Panc1 (cell line): ENCODE measurements at regions not wholly inside any gene's neighbourhood (a gene's known extent, or its start where the extent isn't known, plus 50 kb on each side); places are given as distances from the start of the nearest gene placed in this dataset.

ENCODE experiments used
- ATAC-seq: fragments of 200-7000 bp; cut with Tn5 transposase; 2 replicates; pipeline ENCODE4 v1.9.1; 2020; ENCODE audit warnings: mild to moderate bottlenecking, moderate library complexity
- BruUV-seq: library from RNA; stranded (reverse); fragments of 400-500 nt; replicated peaks from 2 replicates; lab custom pipeline; 2021; lab: Mats Ljungman, UMichigan
- CTCF ChIA-PET: fragments of 300-600 bp; sonication (Branson Sonifier 250); formaldehyde crosslinking; loops from one replicate; lab custom pipeline; 2022; ENCODE audit warnings: antibody characterized with exemption; lab: Charles Lee
- POLR2A ChIA-PET: fragments of 300-600 bp; sonication (Branson Sonifier 250); formaldehyde crosslinking; loops from one replicate; lab custom pipeline; 2022; ENCODE audit warnings: antibody characterized with exemption; lab: Charles Lee
- DNase-seq: peaks from one replicate; pipeline ENCODE4 v3.0.0-alpha.2; 2010; ENCODE audit warnings: low read depth, low spot score
- H3K27ac ChIP-seq: 2 replicates; pipeline ENCODE4 v1.5.1; 2011; ENCODE audit warnings: mild to moderate bottlenecking, low read length, inconsistent platforms
- H3K27me3 ChIP-seq: fragments of 200-500 bp; sonication (Bioruptor generic); 2 replicates; pipeline ENCODE4 v1.6.0; 2014; ENCODE audit warnings: low read length, inconsistent platforms; ENCODE audit not compliant: control insufficient read depth, insufficient read depth
- H3K36me3 ChIP-seq: fragments of 200-500 bp; sonication (Bioruptor generic); 2 replicates; pipeline ENCODE4 v1.5.1; 2014; ENCODE audit warnings: inconsistent platforms, mild to moderate bottlenecking, low read length, moderate library complexity; ENCODE audit not compliant: control insufficient read depth, insufficient read depth
- H3K4me1 ChIP-seq: 2 replicates; pipeline ENCODE4 v1.5.1; 2011; ENCODE audit warnings: inconsistent platforms, mild to moderate bottlenecking, low read length, moderate library complexity; ENCODE audit not compliant: control insufficient read depth, insufficient read depth
- H3K4me3 ChIP-seq, 2 experiments: 2 replicates each; pipeline ENCODE4 v1.5.1; 2011 to 2012; ENCODE audit warnings: low read depth in 2 of 2, low read length in 2 of 2, mild to moderate bottlenecking in 2 of 2, inconsistent platforms in 1 of 2, moderate library complexity in 1 of 2
- H3K9me3 ChIP-seq: fragments of 200-500 bp; sonication (Bioruptor generic); 2 replicates; pipeline ENCODE4 v1.5.1; 2014; ENCODE audit warnings: low read depth, mild to moderate bottlenecking, inconsistent platforms, low read length, moderate library complexity; ENCODE audit not compliant: control insufficient read depth, insufficient read depth
- CTCF ChIP-seq: fragments of 450-650 bp; IDR thresholded peaks from 2 replicates; pipeline ENCODE4 v1.5.1; 2017; ENCODE audit warnings: mild to moderate bottlenecking
- POLR2AphosphoS5 ChIP-seq: IDR thresholded peaks from 2 replicates; pipeline ENCODE4 v1.6.1; 2012; ENCODE audit warnings: mild to moderate bottlenecking, low read depth, low read length, moderate library complexity
- REST ChIP-seq, 2 experiments: IDR thresholded peaks; 2 replicates each; pipeline ENCODE4 v1.6.1; 2011 to 2012; ENCODE audit warnings: low read depth in 2 of 2, control low read depth in 1 of 2, low read length in 1 of 2, mild to moderate bottlenecking in 1 of 2, moderate library complexity in 1 of 2; ENCODE audit not compliant: insufficient read depth in 1 of 2
- SIN3A ChIP-seq: IDR thresholded peaks from 2 replicates; pipeline ENCODE4 v1.6.1; 2012; ENCODE audit warnings: low read depth, mild to moderate bottlenecking, low read length, moderate library complexity, borderline replicate concordance; ENCODE audit not compliant: insufficient read depth
- TCF7L2 ChIP-seq: IDR thresholded peaks from 2 replicates; pipeline ENCODE4 v1.6.1; 2011; ENCODE audit warnings: mild to moderate bottlenecking, low read depth, low read length, inconsistent platforms
- in situ Hi-C: cut with HindIII; loops from 2 replicates; pipeline ENCODE4 v1.10.0; 2016; ENCODE audit warnings: low sequenced_read_pairs, low pct_unique_long_range_greater_than_20kb
- intact Hi-C: fragments of 100-400 bp; cut with micrococcal nuclease; formaldehyde crosslinking; loops from one replicate; pipeline ENCODE4 v1.10.0; 2022; ENCODE audit not compliant: unreplicated experiment

- DNase-seq: no peak
- Histone ChIP-seq H3K4me3 (no peak overlapping the region), H3K4me1 (no peaks in the 10 kb centered on the region), H3K27me3 (no peaks in the 10 kb centered on the region), H3K27ac (no peak overlapping the region), H3K36me3 (no peaks in the 10 kb centered on the region), H3K9me3 (no peaks in the 10 kb centered on the region)
- ChIA-PET CTCF (no interaction called here), POLR2A (no interaction called here)
- no TSS peak for BruUV-seq
- intact Hi-C loops: no loop called here
- no peak for ATAC-seq
- TF ChIP-seq REST (IDR thresholded peaks at IDR 0.05; ENCODE audit: insufficient read depth in 1 of 2, low read depth in 2 of 2, low read length in 1 of 2) (no peak), CTCF (no peak), TCF7L2 (no peak), SIN3A (no peak), POLR2AphosphoS5 (no peak)
- in situ Hi-C loops: no loop called here
Observed at GRCh38 chrX:23201706-23202105, 132.9 kb upstream of the PTCHD1 start.

GRCh38 chrX:23202326-23202725, 132.3 kb upstream of the PTCHD1 start:
- intact Hi-C loops: no loop called here

More at GRCh38 chrX:23202326-23202725, 132.3 kb upstream of the PTCHD1 start:
- no peak overlapping the region for H3K4me3 ChIP-seq
- CTCF ChIA-PET: no interaction called here
- H3K4me1 ChIP-seq: no peaks in the 10 kb centered on the region
- no peak overlapping the region for H3K27ac ChIP-seq
- H3K36me3 ChIP-seq: no peaks in the 10 kb centered on the region
- POLR2A ChIA-PET: no interaction called here
- H3K9me3 ChIP-seq: no peaks in the 10 kb centered on the region
- no peak for DNase-seq
- no peak for ATAC-seq
- no peaks in the 10 kb centered on the region for H3K27me3 ChIP-seq
- BruUV-seq: no TSS peak
- TF ChIP-seq TCF7L2: no peak
- no peak for TF ChIP-seq CTCF
- TF ChIP-seq SIN3A: no peak
- TF ChIP-seq POLR2AphosphoS5: no peak
- TF ChIP-seq REST (IDR thresholded peaks at IDR 0.05; ENCODE audit: insufficient read depth in 1 of 2, low read depth in 2 of 2, low read length in 1 of 2): no peak
- in situ Hi-C loops: no loop called here
